ENCODE measurements at regions not wholly inside any gene's neighbourhood (a gene's known extent, or its start where the extent isn't known, plus 50 kb on each side); places are given as distances from the start of the nearest gene placed in this dataset.

DNA sequence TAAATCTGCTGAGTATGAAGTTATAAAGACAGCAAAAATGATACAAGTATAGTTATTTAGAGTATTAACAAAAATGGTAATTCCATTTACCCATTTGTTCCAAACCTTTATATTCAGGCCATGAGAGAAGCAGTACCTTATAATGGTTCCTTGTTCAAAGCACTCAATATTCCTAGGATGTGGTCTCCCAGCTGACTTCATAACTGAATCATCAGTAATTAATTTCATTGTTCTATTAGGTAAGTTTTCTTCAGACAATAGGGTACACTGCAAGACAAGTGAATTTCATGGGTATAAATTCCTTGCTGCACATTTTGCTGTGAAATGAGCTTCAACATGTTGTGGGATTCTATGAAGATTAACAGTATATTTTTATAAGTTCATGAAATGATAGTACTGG lies 550.8 kb upstream of the ZEB2 start:
- TF ChIP-seq, protein P1, sequence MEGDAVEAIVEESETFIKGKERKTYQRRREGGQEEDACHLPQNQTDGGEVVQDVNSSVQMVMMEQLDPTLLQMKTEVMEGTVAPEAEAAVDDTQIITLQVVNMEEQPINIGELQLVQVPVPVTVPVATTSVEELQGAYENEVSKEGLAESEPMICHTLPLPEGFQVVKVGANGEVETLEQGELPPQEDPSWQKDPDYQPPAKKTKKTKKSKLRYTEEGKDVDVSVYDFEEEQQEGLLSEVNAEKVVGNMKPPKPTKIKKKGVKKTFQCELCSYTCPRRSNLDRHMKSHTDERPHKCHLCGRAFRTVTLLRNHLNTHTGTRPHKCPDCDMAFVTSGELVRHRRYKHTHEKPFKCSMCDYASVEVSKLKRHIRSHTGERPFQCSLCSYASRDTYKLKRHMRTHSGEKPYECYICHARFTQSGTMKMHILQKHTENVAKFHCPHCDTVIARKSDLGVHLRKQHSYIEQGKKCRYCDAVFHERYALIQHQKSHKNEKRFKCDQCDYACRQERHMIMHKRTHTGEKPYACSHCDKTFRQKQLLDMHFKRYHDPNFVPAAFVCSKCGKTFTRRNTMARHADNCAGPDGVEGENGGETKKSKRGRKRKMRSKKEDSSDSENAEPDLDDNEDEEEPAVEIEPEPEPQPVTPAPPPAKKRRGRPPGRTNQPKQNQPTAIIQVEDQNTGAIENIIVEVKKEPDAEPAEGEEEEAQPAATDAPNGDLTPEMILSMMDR (conservative IDR thresholded peaks at IDR 0.05; ENCODE audit: low read depth, low read length): no peak
- no peak for TF ChIP-seq EZH2 (IDR thresholded peaks at IDR 0.05; ENCODE audit: borderline replicate concordance, low read depth, low read length, poor library complexity, severe bottlenecking)
